Stimulated activated memory B cell treated with anti-CD40 and anti-IgM and Interleukin-4, amounts not matched to agents 10 μg/mL and 1 μg/mL and 100 μg/mL, for 72 hours (primary cell): ENCODE measurements at regions not wholly inside any gene's neighbourhood (a gene's known extent, or its start where the extent isn't known, plus 50 kb on each side); places are given as distances from the start of the nearest gene placed in this dataset.
"Not testable (repeated sequence)": the region's sequence is repeated elsewhere in the genome, so short reads cannot be mapped to it uniquely, and the experiment has no call there.

Source experiments
- ATAC-seq: fragments of 150-1000 bp; cut with Tn5 transposase; 2 replicates; pipeline ENCODE4 v1.10.0; 2021
- H3K27ac Mint-ChIP-seq: one replicate; pipeline ENCODE4 v1.8.0; 2022; ENCODE audit warnings: mild to moderate bottlenecking, mixed read lengths
- H3K27me3 Mint-ChIP-seq: one replicate; pipeline ENCODE4 v1.8.0; 2022; ENCODE audit warnings: mixed read lengths
- H3K36me3 Mint-ChIP-seq: one replicate; pipeline ENCODE4 v1.8.0; 2022; ENCODE audit warnings: mixed read lengths
- H3K4me1 Mint-ChIP-seq: one replicate; pipeline ENCODE4 v1.8.0; 2022; ENCODE audit warnings: mixed read lengths
- H3K4me3 Mint-ChIP-seq: one replicate; pipeline ENCODE4 v1.8.0; 2022; ENCODE audit warnings: mild to moderate bottlenecking, moderate library complexity, mixed read lengths
- H3K9me3 Mint-ChIP-seq: one replicate; pipeline ENCODE4 v1.8.0; 2022; ENCODE audit warnings: mixed read lengths

GRCh38 chr1:66481215-66481614 lies 52.7 kb upstream of the SGIP1 start:
- peaks cover 35% of the 10 kb centered on the region for H3K27me3 Mint-ChIP-seq
- not testable (repeated sequence) for ATAC-seq, H3K4me3 Mint-ChIP-seq, H3K9me3 Mint-ChIP-seq, H3K36me3 Mint-ChIP-seq, H3K27ac Mint-ChIP-seq, H3K4me1 Mint-ChIP-seq
